ENCODE measurements at regions not wholly inside any gene's neighbourhood (a gene's known extent, or its start where the extent isn't known, plus 50 kb on each side); places are given as distances from the start of the nearest gene placed in this dataset.
A peak's percentile ranks its signal among the peaks of the same experiment; 100 is the strongest.

- no peak for DNase-seq (ENCODE audit: low read depth in 2 of 3, low spot score in 1 of 3)
These were observed 1099.7 kb downstream of the BCL11B start for GRCh38 chr14:98172243-98172778.

GRCh38 chr14:98173305-98173704 lies 1098.7 kb downstream of the BCL11B start:
- no peak for DNase-seq (ENCODE audit: low read depth in 2 of 3, low spot score in 1 of 3)

DNA sequence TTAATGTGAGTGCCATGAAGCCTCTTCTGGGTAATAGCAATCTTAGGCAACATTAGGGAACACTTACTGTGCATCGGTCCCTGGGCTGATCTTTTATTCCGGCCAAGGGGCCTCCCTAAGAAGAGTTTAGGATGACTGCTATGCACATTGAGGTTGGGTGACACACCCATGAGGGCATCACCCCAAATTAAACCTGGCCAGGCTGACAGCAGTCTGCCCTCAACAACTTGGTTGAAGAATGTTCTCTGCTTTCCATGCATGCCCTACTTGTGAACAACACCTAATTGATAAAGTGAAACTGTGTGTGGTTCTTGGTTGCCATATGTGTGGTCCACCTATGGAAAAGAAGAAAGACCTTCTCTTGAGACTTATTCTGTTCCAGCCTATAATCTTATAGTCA lies 1098.0 kb downstream of the BCL11B start:
- peak in 1 of 3 donors; percentile 41 for DNase-seq (ENCODE audit: low read depth in 2 of 3, low spot score in 1 of 3)

DNA sequence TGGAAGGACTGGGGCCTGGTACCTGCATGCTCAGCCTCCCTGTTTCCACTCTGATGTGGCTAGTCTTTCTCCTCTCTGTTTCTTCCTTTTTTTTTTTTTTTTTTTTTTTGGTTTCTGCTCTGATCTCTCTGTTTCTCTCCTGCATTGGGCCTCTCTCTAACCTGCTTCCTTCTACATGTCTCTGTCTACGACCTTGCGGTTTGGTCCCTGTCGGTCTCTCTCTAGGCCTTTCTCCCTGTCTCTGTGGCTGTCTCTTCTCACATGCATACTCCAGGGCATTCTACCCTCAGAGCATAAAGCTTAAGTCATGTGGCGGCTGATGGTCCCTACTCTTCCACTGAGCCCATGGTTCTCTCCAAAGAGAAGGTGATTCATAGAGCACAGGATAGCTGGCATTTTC lies 1096.6 kb downstream of the BCL11B start:
- no peak for DNase-seq (ENCODE audit: low read depth in 2 of 3, low spot score in 1 of 3)

GRCh38 chr14:98175881-98176280 lies 1096.1 kb downstream of the BCL11B start:
- DNase-seq (ENCODE audit: low read depth in 2 of 3, low spot score in 1 of 3), result no peak

- DNase-seq (ENCODE audit: low read depth in 2 of 3, low spot score in 1 of 3), result no peak
These were observed 1095.1 kb downstream of the BCL11B start for GRCh38 chr14:98176892-98177291.

DNA sequence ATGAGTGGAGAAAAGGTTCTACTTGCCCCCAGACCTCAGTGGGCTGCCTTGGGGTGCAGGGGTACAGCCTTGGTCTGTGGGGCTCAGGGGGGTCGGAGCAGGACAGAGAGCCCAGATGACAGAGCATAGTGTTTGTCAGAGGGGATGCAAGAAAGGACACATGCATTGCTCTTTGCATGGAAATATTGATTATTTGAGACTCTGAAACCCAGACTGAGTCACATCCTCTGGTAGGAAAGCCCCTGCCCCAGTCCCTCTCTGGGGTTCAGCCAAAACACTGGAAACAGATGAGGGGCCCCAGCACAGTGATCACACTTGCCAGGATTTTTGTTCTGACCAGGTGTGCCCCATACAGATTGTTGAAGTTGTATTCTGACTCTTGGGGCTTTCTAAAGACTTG lies 1094.4 kb downstream of the BCL11B start:
- peak; percentile 66 to 75 (median 70) for DNase-seq (ENCODE audit: low read depth in 2 of 3, low spot score in 1 of 3)

DNA sequence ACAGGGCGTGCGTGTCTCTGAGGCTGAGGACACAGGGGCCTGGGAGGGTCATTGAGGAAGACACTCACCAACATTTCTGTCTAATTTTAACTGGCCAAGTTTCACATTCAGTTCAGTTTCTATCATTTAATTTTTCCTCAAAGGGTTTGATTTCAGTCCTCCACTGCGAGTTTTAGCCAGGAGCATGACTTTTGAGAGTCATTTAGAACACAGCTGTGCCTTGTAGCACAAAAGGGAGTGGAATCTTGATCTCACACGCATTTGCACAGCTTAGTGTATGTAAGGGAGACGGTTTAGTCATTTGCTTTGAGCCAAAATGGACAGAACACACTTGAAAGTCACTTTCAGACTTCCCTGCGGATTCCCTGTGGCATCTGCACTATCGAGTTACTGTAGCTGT lies 1090.8 kb downstream of the BCL11B start:
- no peak for DNase-seq (ENCODE audit: low read depth in 2 of 3, low spot score in 1 of 3)

DNA sequence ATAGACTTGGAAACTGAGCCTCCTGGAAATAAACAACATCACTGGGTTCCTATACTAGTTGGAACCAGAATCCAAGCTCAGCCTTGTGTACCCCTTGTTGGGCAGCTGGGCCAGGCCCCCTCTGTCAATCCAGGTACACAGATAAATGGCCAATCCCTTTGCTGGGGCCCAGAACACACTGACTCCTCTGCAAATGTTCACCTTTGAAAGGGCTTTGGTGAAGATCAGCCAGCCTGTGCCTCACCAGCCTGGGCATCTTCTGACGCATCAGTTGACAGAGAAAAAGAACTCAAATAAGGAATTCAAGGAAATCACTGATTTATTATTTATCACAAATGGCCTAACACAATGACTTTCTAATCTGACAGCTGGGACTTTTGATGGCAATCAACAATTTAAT lies 1090.2 kb downstream of the BCL11B start:
- DNase-seq (ENCODE audit: low read depth in 2 of 3, low spot score in 1 of 3), result no peak

DNA sequence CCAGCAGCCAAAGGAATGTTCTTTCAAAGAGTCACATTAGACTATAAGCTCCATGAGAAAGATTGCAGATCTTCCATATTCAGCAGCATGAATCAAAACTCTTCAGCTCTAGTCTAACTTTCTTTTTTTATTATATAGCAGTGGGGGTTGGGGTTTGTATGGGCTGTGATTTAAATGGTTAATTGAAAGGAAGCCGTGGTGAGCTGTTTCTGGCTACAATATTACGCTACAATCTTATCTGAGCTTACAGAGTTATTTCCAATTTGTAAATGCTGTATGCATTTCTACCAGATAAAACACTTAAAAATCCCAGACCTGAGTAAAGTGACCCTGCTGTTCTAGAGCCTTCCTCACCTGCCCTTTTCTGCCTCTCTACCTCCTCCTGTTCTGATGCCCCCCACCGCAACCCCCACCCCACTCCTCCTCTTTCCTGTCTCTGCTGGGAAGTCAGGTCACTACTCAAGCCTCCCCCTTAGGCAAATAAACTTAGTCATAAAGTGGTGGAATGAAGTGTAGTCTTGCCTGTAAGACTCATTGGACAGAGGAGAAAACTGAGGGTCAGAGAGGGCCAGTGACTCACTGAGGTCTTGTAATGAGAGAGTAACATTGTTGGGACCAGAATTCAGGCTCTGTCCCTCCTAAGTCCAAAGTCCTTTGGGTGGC lies 1089.5 kb downstream of the BCL11B start:
- DNase-seq (ENCODE audit: low read depth in 2 of 3, low spot score in 1 of 3), result peak in 2 of 3 donors; percentile 56 to 60

- DNase-seq (ENCODE audit: low read depth in 2 of 3, low spot score in 1 of 3), result no peak
These were observed 1088.4 kb downstream of the BCL11B start for GRCh38 chr14:98183556-98183955.

DNA sequence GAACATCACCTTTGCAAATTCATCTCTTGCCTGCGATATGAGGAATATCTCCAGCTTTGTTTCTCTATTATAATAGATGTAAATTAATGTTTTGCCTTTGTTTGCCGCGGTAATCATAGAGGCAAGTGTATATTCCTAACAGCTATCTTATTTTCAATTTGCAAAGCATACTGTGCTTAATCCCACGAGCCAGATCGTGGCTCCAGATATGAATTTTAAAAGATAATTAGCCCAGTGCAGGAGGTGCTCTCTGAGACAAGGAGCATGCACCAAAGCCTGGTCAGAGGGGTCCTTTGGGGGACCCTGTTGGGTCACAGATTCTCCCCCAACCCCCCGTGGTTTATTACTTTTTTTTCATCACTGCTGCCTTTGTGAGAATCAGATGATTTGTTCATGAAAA lies 1087.5 kb downstream of the BCL11B start:
- DNase-seq (ENCODE audit: low read depth in 2 of 3, low spot score in 1 of 3), result no peak

DNA sequence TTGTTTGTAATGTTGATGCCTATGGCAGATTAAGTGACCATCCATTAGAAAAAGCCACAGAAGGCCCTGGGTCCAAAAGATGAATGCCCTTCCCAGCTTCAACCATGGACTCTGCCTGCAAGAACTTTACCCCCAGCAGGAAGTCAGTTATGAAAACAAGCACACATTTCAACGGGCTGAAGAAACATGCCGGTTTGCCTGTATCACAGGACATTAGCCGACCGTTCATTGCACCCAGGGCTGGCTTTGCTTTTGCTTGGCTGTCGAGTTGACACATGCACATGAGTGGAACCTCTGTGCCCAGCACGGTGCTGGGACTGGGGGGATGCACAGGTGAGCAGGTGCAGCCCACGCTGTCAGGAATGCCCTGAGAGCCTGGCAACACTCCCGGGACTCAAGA lies 1087.0 kb downstream of the BCL11B start:
- DNase-seq (ENCODE audit: low read depth in 2 of 3, low spot score in 1 of 3), result no peak

GRCh38 chr14:98186140-98186539 lies 1085.9 kb downstream of the BCL11B start:
- no peak for DNase-seq (ENCODE audit: low read depth in 2 of 3, low spot score in 1 of 3)

- DNase-seq (ENCODE audit: low read depth in 2 of 3, low spot score in 1 of 3), result no peak
These were observed 1084.7 kb downstream of the BCL11B start for GRCh38 chr14:98187281-98187680.

DNA sequence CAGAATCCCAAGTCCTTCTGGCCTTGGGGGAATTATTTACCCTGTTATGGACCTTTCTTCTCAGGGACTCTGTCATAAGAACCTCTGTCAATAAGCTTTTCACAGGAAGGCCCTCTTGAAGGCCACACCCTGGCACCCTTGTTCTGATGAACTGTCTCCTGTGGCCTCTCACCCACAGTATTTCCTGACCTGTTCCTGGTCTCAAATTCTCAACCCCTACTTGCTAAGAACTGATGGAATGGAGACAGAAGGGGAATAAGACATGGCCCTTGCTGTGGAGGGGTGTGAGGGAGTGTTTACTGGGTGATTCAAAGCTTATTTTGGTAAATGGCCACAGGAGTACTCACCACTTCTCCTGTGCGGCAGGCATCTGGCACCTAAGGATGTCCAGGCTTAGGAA lies 1082.9 kb downstream of the BCL11B start:
- DNase-seq (ENCODE audit: low read depth in 2 of 3, low spot score in 1 of 3), result no peak

GRCh38 chr14:98189511-98189910 lies 1082.5 kb downstream of the BCL11B start:
- peak in 1 of 3 donors; percentile 40 for DNase-seq (ENCODE audit: low read depth in 2 of 3, low spot score in 1 of 3)

DNA sequence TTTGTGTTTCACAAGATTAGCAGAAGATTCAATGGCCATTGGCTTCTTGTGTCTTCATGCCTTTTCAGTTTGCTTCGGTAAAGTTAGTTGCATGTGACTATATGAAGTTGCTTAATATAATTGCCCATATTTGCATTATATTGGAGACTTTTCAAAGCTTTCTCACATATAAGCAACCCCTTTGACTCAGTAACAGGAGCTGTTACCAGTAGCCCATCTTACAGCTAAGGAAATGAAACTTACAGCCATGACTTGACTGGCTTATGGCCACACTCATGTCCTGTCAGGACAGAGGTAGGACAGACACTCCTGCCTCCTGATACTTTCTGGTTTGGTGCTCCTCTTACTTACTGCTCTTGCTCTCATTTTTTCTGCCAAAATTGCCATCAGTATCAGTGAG lies 1082.1 kb downstream of the BCL11B start:
- DNase-seq (ENCODE audit: low read depth in 2 of 3, low spot score in 1 of 3), result no peak

GRCh38 chr14:98192946-98193345 lies 1079.1 kb downstream of the BCL11B start:
- DNase-seq (ENCODE audit: low read depth in 2 of 3, low spot score in 1 of 3), result no peak

DNA sequence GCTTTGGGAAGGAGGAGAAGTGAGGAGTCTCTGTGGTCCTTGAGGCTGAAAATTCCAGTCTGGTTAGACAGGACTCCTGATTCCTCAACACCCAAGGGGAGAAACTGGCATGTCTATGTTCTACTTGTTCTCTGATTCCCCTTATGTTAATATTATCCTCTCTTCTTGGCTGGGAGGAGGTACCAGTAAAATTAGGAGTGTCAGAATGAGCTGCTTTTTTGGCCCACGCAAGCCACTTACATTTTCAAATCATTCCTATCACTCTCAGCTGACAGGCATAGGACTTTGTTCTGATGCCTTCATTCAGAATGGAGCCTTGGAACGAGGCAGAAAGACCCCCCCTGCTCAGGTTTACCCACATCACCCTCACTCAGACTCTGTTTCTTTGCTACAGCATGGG lies 1077.2 kb downstream of the BCL11B start:
- DNase-seq (ENCODE audit: low read depth in 2 of 3, low spot score in 1 of 3), result no peak

DNA sequence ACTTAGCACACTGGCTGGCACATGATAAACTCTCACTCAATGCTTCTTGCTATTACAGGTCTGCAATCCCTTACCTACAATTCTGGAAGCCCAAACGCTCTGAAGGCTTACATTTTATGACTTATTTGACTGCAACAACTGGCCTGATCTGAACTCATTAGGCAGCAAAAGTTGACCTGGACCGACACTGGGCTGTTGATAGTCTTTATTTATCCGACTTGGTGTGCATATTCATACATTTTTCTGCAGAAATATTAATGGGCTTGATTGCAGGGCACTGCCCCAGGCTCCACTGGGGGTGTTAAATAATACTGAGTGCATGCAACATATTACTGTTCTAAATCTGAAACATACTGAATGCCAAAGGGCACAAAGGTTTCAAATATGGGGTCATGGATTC lies 1076.7 kb downstream of the BCL11B start:
- DNase-seq (ENCODE audit: low read depth in 2 of 3, low spot score in 1 of 3), result no peak

- no peak for DNase-seq (ENCODE audit: low read depth in 2 of 3, low spot score in 1 of 3)
These were observed 1074.1 kb downstream of the BCL11B start for GRCh38 chr14:98197933-98198332.

- DNase-seq (ENCODE audit: low read depth in 2 of 3, low spot score in 1 of 3), result no peak
These were observed 1073.6 kb downstream of the BCL11B start for GRCh38 chr14:98198385-98198784.

All from stimulated activated CD4-positive, alpha-beta T cell treated with anti-CD3 and anti-CD28 coated beads, Interleukin-12 subunit alpha, Interleukin-12 subunit beta, amount 100 ng/mL, for 48 hours (primary cell).